ENCODE measurements at regions not wholly inside any gene's neighbourhood (a gene's known extent, or its start where the extent isn't known, plus 50 kb on each side); places are given as distances from the start of the nearest gene placed in this dataset.

DNA sequence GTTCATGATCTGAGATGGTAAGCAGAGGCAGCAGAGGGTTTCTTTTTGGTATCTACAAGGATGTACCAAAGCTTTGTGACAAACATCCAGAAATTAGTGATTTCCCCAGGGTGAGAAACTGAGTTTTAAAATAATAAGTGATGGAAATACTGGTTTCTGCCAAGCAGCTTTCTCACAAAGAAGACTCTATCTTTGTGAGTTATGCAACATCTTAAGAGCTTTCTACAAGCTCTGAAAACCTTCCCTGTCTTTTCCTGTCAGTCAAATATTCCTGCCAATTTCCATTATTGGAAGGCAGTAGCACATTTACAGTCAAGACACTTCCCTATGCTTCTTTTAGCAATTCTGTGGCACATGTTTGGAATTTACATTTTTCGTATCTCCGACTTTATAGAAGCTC is 264.7 kb upstream of the SPTLC3 start:
- Histone ChIP-seq H3K9me3 (replicated peaks; ENCODE audit: control insufficient read depth, insufficient read depth, low read depth, low read length) (no peaks in the 10 kb centered on the region), H3K79me2 (ENCODE audit: control insufficient read depth, insufficient read depth, low read length) (no peaks in the 10 kb centered on the region), H3K36me3 (ENCODE audit: control insufficient read depth, insufficient read depth, low read length) (no peaks in the 10 kb centered on the region), H4K20me1 (replicated peaks; ENCODE audit: control insufficient read depth, insufficient read depth, low read length) (no peaks in the 10 kb centered on the region), H3K4me3 (no peak overlapping the region), H3K4me1 (replicated peaks in 1 of 2; ENCODE audit: control insufficient read depth in 2 of 2, insufficient read depth in 2 of 2, low read length in 2 of 2) (no peaks in the 10 kb centered on the region), H3K4me2 (ENCODE audit: insufficient read depth, low read length) (no peak overlapping the region), H3K9ac (ENCODE audit: insufficient read depth in 1 of 2, low read depth in 2 of 2, low read length in 2 of 2) (no peak overlapping the region), H3K9me1 (ENCODE audit: control insufficient read depth, insufficient read depth, low read length) (no peaks in the 10 kb centered on the region), H3K27me3 (ENCODE audit: control insufficient read depth in 2 of 2, insufficient read depth in 2 of 2, low read length in 2 of 2) (no peaks in the 10 kb centered on the region), H2AFZ (ENCODE audit: low read depth, low read length) (no peak overlapping the region), H3K27ac (ENCODE audit: extremely low read depth, low read depth, low read length) (no peak overlapping the region)
- no peak for ATAC-seq
- TF ChIP-seq ERF (CRISPR knock-in tag; IDR thresholded peaks at IDR 0.05) = no peak
- no peak for DNase-seq (ENCODE audit: extremely low read depth in 1 of 4, low spot score in 3 of 4)
- ChIA-PET POLR2A (no interaction called here), CTCF (ENCODE audit: low intra/inter-chr PET ratio) (no interaction called here)
- in situ Hi-C loops (cut with MboI) = no loop called here
- BruUV-seq (replicated peaks) = no TSS peak
- intact Hi-C loops (cut with micrococcal nuclease) = no loop called here
- no peak for FAIRE-seq
- 0% methylated on average over 2 of the region's 2 CpGs for WGBS (ENCODE audit: insufficient coverage, low coverage, missing lambda C conversion rate)

GRCh38 chr20:12748359-12748994 is 260.3 kb upstream of the SPTLC3 start:
- no TSS peak for BruUV-seq (replicated peaks)
- no peak for FAIRE-seq
- no peak overlapping the region for H3K9ac ChIP-seq (ENCODE audit: insufficient read depth in 1 of 2, low read depth in 2 of 2, low read length in 2 of 2)
- intact Hi-C loops (cut with micrococcal nuclease) = no loop called here
- H3K27me3 ChIP-seq (ENCODE audit: control insufficient read depth in 2 of 2, insufficient read depth in 2 of 2, low read length in 2 of 2) = no peaks in the 10 kb centered on the region
- no peak overlapping the region for H2AFZ ChIP-seq (ENCODE audit: low read depth, low read length)
- H3K36me3 ChIP-seq (ENCODE audit: control insufficient read depth, insufficient read depth, low read length) = no peaks in the 10 kb centered on the region
- no peaks in the 10 kb centered on the region for H3K9me3 ChIP-seq (replicated peaks; ENCODE audit: control insufficient read depth, insufficient read depth, low read depth, low read length)
- ATAC-seq = no peak
- no peak overlapping the region for H3K4me2 ChIP-seq (ENCODE audit: insufficient read depth, low read length)
- WGBS (ENCODE audit: insufficient coverage, low coverage, missing lambda C conversion rate) = 0% methylated on average over 1 of the region's 1 CpG
- H3K4me3 ChIP-seq = no peak overlapping the region
- CTCF ChIA-PET (ENCODE audit: low intra/inter-chr PET ratio) = no interaction called here
- H3K79me2 ChIP-seq (ENCODE audit: control insufficient read depth, insufficient read depth, low read length) = no peaks in the 10 kb centered on the region
- no peak for DNase-seq (ENCODE audit: extremely low read depth in 1 of 4, low spot score in 3 of 4)
- H4K20me1 ChIP-seq (replicated peaks; ENCODE audit: control insufficient read depth, insufficient read depth, low read length) = no peaks in the 10 kb centered on the region
- no peak overlapping the region for H3K27ac ChIP-seq (ENCODE audit: extremely low read depth, low read depth, low read length)
- no peaks in the 10 kb centered on the region for H3K4me1 ChIP-seq (replicated peaks in 1 of 2; ENCODE audit: control insufficient read depth in 2 of 2, insufficient read depth in 2 of 2, low read length in 2 of 2)
- POLR2A ChIA-PET = no interaction called here
- in situ Hi-C loops (cut with MboI) = no loop called here
- no peaks in the 10 kb centered on the region for H3K9me1 ChIP-seq (ENCODE audit: control insufficient read depth, insufficient read depth, low read length)
- no peak for TF ChIP-seq ARID2 (IDR thresholded peaks at IDR 0.05)
- TF ChIP-seq ZNF830 (CRISPR knock-in tag; IDR thresholded peaks at IDR 0.05) = no peak
- no peak for TF ChIP-seq ZFP1 (CRISPR knock-in tag; IDR thresholded peaks at IDR 0.05)
- TF ChIP-seq BHLHE40 (IDR thresholded peaks at IDR 0.05; ENCODE audit: low read length) = no peak
- no peak for TF ChIP-seq CEBPB (tag; IDR thresholded peaks at IDR 0.05)
- no peak for TF ChIP-seq ESRRB (CRISPR knock-in tag; IDR thresholded peaks at IDR 0.05; ENCODE audit: borderline replicate concordance)
- no peak for TF ChIP-seq CREB1 (IDR thresholded peaks at IDR 0.05)
- TF ChIP-seq CREB1 (CRISPR knock-in tag; IDR thresholded peaks at IDR 0.05) = no peak
- TF ChIP-seq SRSF1 (IDR thresholded peaks at IDR 0.05; ENCODE audit: low read depth, low read length) = no peak
- TF ChIP-seq, protein P1, sequence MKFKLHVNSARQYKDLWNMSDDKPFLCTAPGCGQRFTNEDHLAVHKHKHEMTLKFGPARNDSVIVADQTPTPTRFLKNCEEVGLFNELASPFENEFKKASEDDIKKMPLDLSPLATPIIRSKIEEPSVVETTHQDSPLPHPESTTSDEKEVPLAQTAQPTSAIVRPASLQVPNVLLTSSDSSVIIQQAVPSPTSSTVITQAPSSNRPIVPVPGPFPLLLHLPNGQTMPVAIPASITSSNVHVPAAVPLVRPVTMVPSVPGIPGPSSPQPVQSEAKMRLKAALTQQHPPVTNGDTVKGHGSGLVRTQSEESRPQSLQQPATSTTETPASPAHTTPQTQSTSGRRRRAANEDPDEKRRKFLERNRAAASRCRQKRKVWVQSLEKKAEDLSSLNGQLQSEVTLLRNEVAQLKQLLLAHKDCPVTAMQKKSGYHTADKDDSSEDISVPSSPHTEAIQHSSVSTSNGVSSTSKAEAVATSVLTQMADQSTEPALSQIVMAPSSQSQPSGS (CRISPR knock-in tag; IDR thresholded peaks at IDR 0.05) = no peak
- TF ChIP-seq ID3 (CRISPR knock-in tag; IDR thresholded peaks at IDR 0.05) = no peak
- TF ChIP-seq ID3 (tag; IDR thresholded peaks at IDR 0.05) = no peak
- no peak for TF ChIP-seq RBM17 (IDR thresholded peaks at IDR 0.05; ENCODE audit: borderline replicate concordance, low read depth, low read length)
- TF ChIP-seq ZNF133 (CRISPR knock-in tag; IDR thresholded peaks at IDR 0.05) = no peak
- no peak for TF ChIP-seq ZNF655 (CRISPR knock-in tag; IDR thresholded peaks at IDR 0.05)
